Body of pancreas (tissue), 4 donors: ENCODE measurements at regions not wholly inside any gene's neighbourhood (a gene's known extent, or its start where the extent isn't known, plus 50 kb on each side); places are given as distances from the start of the nearest gene placed in this dataset.

Experiments
- POLR2A ChIP-seq, 3 donors: fragments of 450-650 bp; IDR thresholded peaks; one replicate each; pipeline ENCODE4 v1.6.1; 2016; ENCODE audit warnings: antibody characterized with exemption in 3 of 3, mild to moderate bottlenecking in 2 of 3
- TF ChIP-seq, protein P1 (sequence below), 7 experiments: fragments of 450-650 bp in 4 of 7; fragments of 200-600 bp in 3 of 7; sonication (generic) in 3 of 7; IDR thresholded peaks; one replicate each; pipeline ENCODE4 v1.5.1; 2016 to 2019; ENCODE audit warnings: antibody characterized with exemption in 7 of 7

DNA sequence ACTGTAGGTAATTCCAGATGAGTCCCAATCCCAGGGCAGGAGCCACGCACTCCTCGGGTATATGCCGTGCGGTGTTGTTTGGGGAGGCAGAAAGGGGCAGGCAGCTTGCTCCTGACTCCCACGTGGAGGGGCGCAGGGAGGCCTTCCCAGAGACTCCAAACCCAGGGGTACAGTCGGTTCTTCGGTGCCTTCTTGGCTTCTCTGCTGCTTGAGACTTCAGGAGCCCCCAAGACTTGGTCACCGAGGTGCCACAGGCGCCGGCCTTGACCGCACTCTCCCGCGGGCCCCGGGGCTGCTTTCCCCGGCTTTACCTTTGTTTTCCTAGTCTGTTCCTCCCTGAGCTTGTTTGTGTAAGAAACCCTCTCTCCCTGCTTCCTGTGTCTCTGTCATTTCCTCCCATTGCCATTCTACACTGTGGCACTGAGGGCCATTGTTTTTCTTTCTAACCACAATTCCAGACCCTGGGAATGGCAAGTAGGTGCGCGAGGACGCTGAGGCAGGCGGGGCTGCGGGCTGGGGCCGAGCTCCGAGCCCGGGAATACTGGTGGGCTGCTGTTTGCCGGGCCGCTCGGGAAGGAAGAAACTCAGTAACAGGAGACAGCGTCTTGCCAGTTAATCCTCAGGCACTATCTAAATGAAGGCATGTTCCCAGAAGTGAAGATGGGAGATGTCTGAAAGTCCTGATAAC is 215.6 kb upstream of the HEY2 start:
- TF ChIP-seq, protein P1, sequence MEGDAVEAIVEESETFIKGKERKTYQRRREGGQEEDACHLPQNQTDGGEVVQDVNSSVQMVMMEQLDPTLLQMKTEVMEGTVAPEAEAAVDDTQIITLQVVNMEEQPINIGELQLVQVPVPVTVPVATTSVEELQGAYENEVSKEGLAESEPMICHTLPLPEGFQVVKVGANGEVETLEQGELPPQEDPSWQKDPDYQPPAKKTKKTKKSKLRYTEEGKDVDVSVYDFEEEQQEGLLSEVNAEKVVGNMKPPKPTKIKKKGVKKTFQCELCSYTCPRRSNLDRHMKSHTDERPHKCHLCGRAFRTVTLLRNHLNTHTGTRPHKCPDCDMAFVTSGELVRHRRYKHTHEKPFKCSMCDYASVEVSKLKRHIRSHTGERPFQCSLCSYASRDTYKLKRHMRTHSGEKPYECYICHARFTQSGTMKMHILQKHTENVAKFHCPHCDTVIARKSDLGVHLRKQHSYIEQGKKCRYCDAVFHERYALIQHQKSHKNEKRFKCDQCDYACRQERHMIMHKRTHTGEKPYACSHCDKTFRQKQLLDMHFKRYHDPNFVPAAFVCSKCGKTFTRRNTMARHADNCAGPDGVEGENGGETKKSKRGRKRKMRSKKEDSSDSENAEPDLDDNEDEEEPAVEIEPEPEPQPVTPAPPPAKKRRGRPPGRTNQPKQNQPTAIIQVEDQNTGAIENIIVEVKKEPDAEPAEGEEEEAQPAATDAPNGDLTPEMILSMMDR (IDR thresholded peaks at IDR 0.05), result no peak
- no peak for TF ChIP-seq POLR2A (IDR thresholded peaks at IDR 0.05)
